Keratinocyte (primary cell): ENCODE measurements at regions not wholly inside any gene's neighbourhood (a gene's known extent, or its start where the extent isn't known, plus 50 kb on each side); places are given as distances from the start of the nearest gene placed in this dataset.

Experiments used
- DNase-seq: peaks from one replicate; pipeline ENCODE4 v3.0.0-alpha.2; 2011; ENCODE audit warnings: low read depth, missing footprints, low spot score
- FAIRE-seq: peaks from 2 replicates; lab custom pipeline; 2011; peaks lifted over from hg19 to GRCh38; lab: Jason Lieb, UNC
- H2AFZ ChIP-seq: 2 replicates; pipeline ENCODE4 v1.6.0; 2012; ENCODE audit warnings: low read length, control low read depth, inconsistent platforms; ENCODE audit not compliant: control insufficient read depth
- H3K27ac ChIP-seq: 2 replicates; pipeline ENCODE4 v1.5.1; 2011; ENCODE audit warnings: low read length; ENCODE audit not compliant: control insufficient read depth, insufficient read depth
- H3K27me3 ChIP-seq: 3 replicates; pipeline ENCODE4 v1.6.0; 2011; ENCODE audit warnings: low read length; ENCODE audit not compliant: control insufficient read depth, insufficient read depth; ENCODE audit errors: extremely low read depth
- H3K36me3 ChIP-seq, 2 experiments: 2 replicates in 1 of 2; 3 replicates in 1 of 2; pipeline ENCODE4 v1.5.1; 2011; ENCODE audit warnings: low read length in 2 of 2, mild to moderate bottlenecking in 1 of 2; ENCODE audit not compliant: control insufficient read depth in 2 of 2, insufficient read depth in 2 of 2; ENCODE audit errors: extremely low read depth in 1 of 2
- H3K4me1 ChIP-seq: 3 replicates; pipeline ENCODE4 v1.5.1; 2011; ENCODE audit warnings: low read length; ENCODE audit not compliant: control insufficient read depth, insufficient read depth; ENCODE audit errors: extremely low read depth
- H3K4me2 ChIP-seq: 3 replicates; pipeline ENCODE4 v1.6.0; 2011; ENCODE audit warnings: low read depth, low read length; ENCODE audit not compliant: control insufficient read depth, insufficient read depth; ENCODE audit errors: extremely low read depth
- H3K4me3 ChIP-seq, 3 experiments: fragments of 200-600 bp in 1 of 3; sonication (generic) in 1 of 3; 2 replicates in 2 of 3; 3 replicates in 1 of 3; pipeline ENCODE4 v1.5.1; 2011 to 2016; ENCODE audit warnings: low read length in 3 of 3, mild to moderate bottlenecking in 3 of 3, control low read depth in 2 of 3, inconsistent platforms in 1 of 3, low read depth in 1 of 3, mixed read lengths in 1 of 3, mixed run types in 1 of 3, moderate library complexity in 1 of 3; ENCODE audit not compliant: control insufficient read depth in 2 of 3, insufficient read depth in 2 of 3; ENCODE audit errors: extremely low read depth in 1 of 3
- H3K79me2 ChIP-seq: 2 replicates; pipeline ENCODE4 v1.6.0; 2012; ENCODE audit warnings: low read length; ENCODE audit not compliant: control insufficient read depth, insufficient read depth
- H3K9ac ChIP-seq: 3 replicates; pipeline ENCODE4 v1.6.0; 2011; ENCODE audit warnings: low read length; ENCODE audit not compliant: control insufficient read depth, insufficient read depth; ENCODE audit errors: extremely low read depth
- H3K9me1 ChIP-seq: 3 replicates; pipeline ENCODE4 v1.6.0; 2011; ENCODE audit warnings: low read length; ENCODE audit not compliant: control insufficient read depth, insufficient read depth; ENCODE audit errors: extremely low read depth
- H3K9me3 ChIP-seq: 2 replicates; pipeline ENCODE4 v1.5.1; 2012; ENCODE audit warnings: low read depth, low read length; ENCODE audit not compliant: control insufficient read depth
- H4K20me1 ChIP-seq: 3 replicates; pipeline ENCODE4 v1.6.0; 2011; ENCODE audit warnings: low read length; ENCODE audit not compliant: control insufficient read depth, insufficient read depth; ENCODE audit errors: extremely low read depth
- CTCF ChIP-seq, 3 experiments: IDR thresholded peaks in 1 of 3; conservative IDR thresholded peaks in 1 of 3; optimal IDR thresholded peaks in 1 of 3; 2 replicates in 2 of 3; 3 replicates in 1 of 3; pipeline versions ENCODE3 to v1.5.1; 2011; ENCODE audit warnings: low read length in 3 of 3, mild to moderate bottlenecking in 3 of 3, moderate library complexity in 2 of 3, control low read depth in 1 of 3, inconsistent platforms in 1 of 3; ENCODE audit not compliant: insufficient read depth in 2 of 3; ENCODE audit errors: extremely low read depth in 1 of 3
- EZH2 ChIP-seq: IDR thresholded peaks from one replicate; pipeline ENCODE4 v1.6.1; 2012; ENCODE audit warnings: inconsistent platforms, mild to moderate bottlenecking, low read length, moderate library complexity
- dilution Hi-C: fragments of 300-500 bp; cut with MboI; formaldehyde crosslinking; loops from one replicate; pipeline ENCODE4 v1.7.0; 2020; ENCODE audit warnings: low sequenced_read_pairs; ENCODE audit not compliant: extremely low pct_ligation_motif_present

- H3K27ac ChIP-seq, result no peak overlapping the region
- no peak for DNase-seq
- H3K79me2 ChIP-seq, result no peaks in the 10 kb centered on the region
- no peak overlapping the region for H3K4me3 ChIP-seq
- no peaks in the 10 kb centered on the region for H4K20me1 ChIP-seq
- peak; percentile 60 for FAIRE-seq
- no peaks in the 10 kb centered on the region for H3K9me1 ChIP-seq
- H3K9me3 ChIP-seq, result no peaks in the 10 kb centered on the region
- peaks cover 10% of the 10 kb centered on the region for H3K4me1 ChIP-seq
- H3K9ac ChIP-seq, result no peak overlapping the region
- H3K27me3 ChIP-seq, result no peaks in the 10 kb centered on the region
- TF ChIP-seq EZH2, result no peak
- no peak for TF ChIP-seq CTCF (optimal IDR thresholded peaks at IDR 0.05 in 1 of 3, IDR thresholded peaks at IDR 0.05 in 1 of 3, conservative IDR thresholded peaks at IDR 0.05 in 1 of 3; ENCODE audit: extremely low read depth in 1 of 3, insufficient read depth in 2 of 3, low read length in 3 of 3)
- H2AFZ ChIP-seq, result no peak overlapping the region
- dilution Hi-C loops, result no loop called here
- no peak overlapping the region for H3K4me2 ChIP-seq
- H3K36me3 ChIP-seq, result no peaks in the 10 kb centered on the region
Observed at GRCh38 chr13:72164811-72165210, 297.8 kb upstream of the DACH1 start.

GRCh38 chr13:72163678-72164077 lies 296.7 kb upstream of the DACH1 start:
- Histone ChIP-seq H4K20me1 (no peaks in the 10 kb centered on the region), H3K4me3 (no peak overlapping the region), H3K27me3 (no peaks in the 10 kb centered on the region), H3K4me2 (no peak overlapping the region), H3K79me2 (no peaks in the 10 kb centered on the region), H3K9me3 (no peaks in the 10 kb centered on the region), H3K9me1 (no peaks in the 10 kb centered on the region), H3K36me3 (no peaks in the 10 kb centered on the region), H3K4me1 (peaks cover 10% of the 10 kb centered on the region), H3K27ac (no peak overlapping the region), H3K9ac (no peak overlapping the region), H2AFZ (no peak overlapping the region)
- no peak for TF ChIP-seq CTCF (optimal IDR thresholded peaks at IDR 0.05 in 1 of 3, IDR thresholded peaks at IDR 0.05 in 1 of 3, conservative IDR thresholded peaks at IDR 0.05 in 1 of 3; ENCODE audit: extremely low read depth in 1 of 3, insufficient read depth in 2 of 3, low read length in 3 of 3)
- TF ChIP-seq EZH2, result no peak
- DNase-seq, result no peak
- FAIRE-seq, result peak; percentile 46
- dilution Hi-C loops, result no loop called here
